ENCODE measurements at regions not wholly inside any gene's neighbourhood (a gene's known extent, or its start where the extent isn't known, plus 50 kb on each side); places are given as distances from the start of the nearest gene placed in this dataset.
A peak's percentile ranks its signal among the peaks of the same experiment; 100 is the strongest.

DNA sequence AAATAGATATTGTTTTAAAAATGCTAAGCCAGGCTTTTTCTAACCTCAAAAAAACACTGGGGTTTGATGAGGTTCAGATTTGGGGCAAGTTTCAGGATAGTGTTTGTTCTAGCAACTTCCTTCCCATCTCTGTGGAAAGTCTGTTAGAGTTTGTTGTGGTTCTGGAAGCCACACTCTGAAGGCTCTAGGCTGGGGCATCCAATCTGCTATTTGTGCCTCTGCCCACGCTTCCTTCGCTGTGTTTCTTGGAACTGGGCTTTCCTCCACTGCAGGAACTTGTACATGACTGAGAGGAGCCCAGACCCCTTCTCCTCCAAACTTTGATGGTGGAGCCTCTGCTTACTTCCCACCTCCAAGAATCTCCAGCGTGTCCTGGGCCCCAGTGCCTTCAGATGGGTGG, 108.5 kb upstream of the SLC25A13 start:
- Histone ChIP-seq H3K4me3 (no peak overlapping the region), H3K27ac (no peak overlapping the region), H3K27me3 (no peaks in the 10 kb centered on the region), H3K4me1 (ENCODE audit: low read depth) (no peaks in the 10 kb centered on the region), H3K9me3 (ENCODE audit: low read depth) (no peaks in the 10 kb centered on the region), H3K36me3 (no peaks in the 10 kb centered on the region)
- TF ChIP-seq CTCF (IDR thresholded peaks at IDR 0.05; ENCODE audit: low read depth, low read length) = no peak
- no peak for DNase-seq (ENCODE audit: low read depth in 1 of 2, low spot score in 1 of 2)

- H3K27ac ChIP-seq = no peak overlapping the region
- H3K4me3 ChIP-seq = no peak overlapping the region
- TF ChIP-seq CTCF (IDR thresholded peaks at IDR 0.05; ENCODE audit: low read depth, low read length) = no peak
- H3K36me3 ChIP-seq = no peaks in the 10 kb centered on the region
- no peak for DNase-seq (ENCODE audit: low read depth in 1 of 2, low spot score in 1 of 2)
- H3K27me3 ChIP-seq = no peaks in the 10 kb centered on the region
- H3K4me1 ChIP-seq (ENCODE audit: low read depth) = no peaks in the 10 kb centered on the region
- H3K9me3 ChIP-seq (ENCODE audit: low read depth) = no peaks in the 10 kb centered on the region
These were observed 105.2 kb upstream of the SLC25A13 start for GRCh38 chr7:96427143-96427542.

DNA sequence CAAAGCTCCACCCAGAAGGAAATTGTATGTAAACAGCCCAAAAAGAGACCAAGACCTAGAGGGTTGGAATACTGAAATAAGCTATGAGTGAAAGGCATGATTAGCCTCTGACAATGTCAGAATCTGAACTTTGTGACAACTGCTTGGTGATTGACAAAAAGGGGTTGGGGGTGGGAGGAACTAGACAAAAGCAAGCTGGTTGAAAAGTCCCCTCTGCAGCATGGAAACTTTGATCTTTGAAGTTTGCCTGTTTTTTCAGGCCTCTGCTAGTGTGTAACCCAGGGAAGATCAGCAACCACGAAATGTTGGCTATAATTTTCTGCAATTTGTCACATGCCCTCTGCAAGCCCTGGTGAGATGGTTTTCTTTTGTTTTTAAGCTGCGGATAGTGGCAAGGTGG, 104.8 kb upstream of the SLC25A13 start:
- DNase-seq (ENCODE audit: low read depth in 1 of 2, low spot score in 1 of 2) = no peak
- Histone ChIP-seq H3K27ac (no peak overlapping the region), H3K4me1 (ENCODE audit: low read depth) (no peaks in the 10 kb centered on the region), H3K27me3 (no peaks in the 10 kb centered on the region), H3K4me3 (no peak overlapping the region), H3K9me3 (ENCODE audit: low read depth) (no peaks in the 10 kb centered on the region), H3K36me3 (no peaks in the 10 kb centered on the region)
- no peak for TF ChIP-seq CTCF (IDR thresholded peaks at IDR 0.05; ENCODE audit: low read depth, low read length)

- Histone ChIP-seq H3K4me3 (no peak overlapping the region), H3K27me3 (no peaks in the 10 kb centered on the region), H3K9me3 (ENCODE audit: low read depth) (no peaks in the 10 kb centered on the region), H3K36me3 (no peaks in the 10 kb centered on the region), H3K4me1 (ENCODE audit: low read depth) (no peaks in the 10 kb centered on the region), H3K27ac (no peak overlapping the region)
- no peak for TF ChIP-seq CTCF (IDR thresholded peaks at IDR 0.05; ENCODE audit: low read depth, low read length)
- peak in 1 of 2 donors; percentile 5 for DNase-seq (ENCODE audit: low read depth in 1 of 2, low spot score in 1 of 2)
These were observed 104.1 kb upstream of the SLC25A13 start for GRCh38 chr7:96426027-96426426.

DNA sequence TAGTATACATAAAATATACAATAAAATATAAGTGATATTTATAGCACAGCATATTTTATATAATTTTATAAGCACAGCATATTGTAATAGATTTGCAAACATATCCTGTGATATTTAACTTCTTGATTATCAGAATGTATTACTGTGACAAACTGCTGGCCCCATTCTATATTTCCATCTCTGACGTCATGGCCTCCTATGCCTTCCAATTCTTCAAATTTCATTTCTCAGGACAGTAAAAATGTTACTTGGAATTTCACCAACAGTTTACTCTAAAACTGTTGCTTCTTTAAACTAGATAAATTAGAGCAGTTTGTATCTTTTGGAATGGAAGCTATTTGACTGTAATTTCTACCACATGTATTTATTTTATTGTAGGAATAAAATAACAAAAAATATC, 102.5 kb upstream of the SLC25A13 start:
- Histone ChIP-seq H3K4me1 (ENCODE audit: low read depth) (no peaks in the 10 kb centered on the region), H3K36me3 (no peaks in the 10 kb centered on the region), H3K9me3 (ENCODE audit: low read depth) (no peaks in the 10 kb centered on the region), H3K4me3 (no peak overlapping the region), H3K27me3 (no peaks in the 10 kb centered on the region), H3K27ac (no peak overlapping the region)
- no peak for DNase-seq (ENCODE audit: low read depth in 1 of 2, low spot score in 1 of 2)
- TF ChIP-seq CTCF (IDR thresholded peaks at IDR 0.05; ENCODE audit: low read depth, low read length) = no peak

DNA sequence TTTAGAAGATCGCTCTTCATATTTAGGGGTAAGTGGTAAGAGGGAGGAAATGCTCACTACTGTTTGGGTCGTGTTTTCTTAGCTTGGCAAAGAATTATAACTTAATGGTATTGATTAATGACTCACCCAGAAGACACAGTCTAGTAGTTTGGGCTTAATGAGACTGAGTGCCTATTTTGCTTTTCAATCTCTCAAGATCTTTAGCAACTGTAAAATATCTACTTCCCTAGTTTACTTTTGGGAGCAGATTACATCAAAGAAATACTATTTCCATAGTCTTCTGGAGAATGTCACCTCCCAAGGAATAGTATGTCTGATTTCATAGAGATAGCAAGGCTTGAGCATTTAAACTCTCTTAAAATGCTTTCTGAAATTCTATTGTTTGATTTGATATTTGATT, 100.5 kb upstream of the SLC25A13 start:
- no peaks in the 10 kb centered on the region for H3K4me1 ChIP-seq (ENCODE audit: low read depth)
- H3K9me3 ChIP-seq (ENCODE audit: low read depth) = no peaks in the 10 kb centered on the region
- no peak overlapping the region for H3K27ac ChIP-seq
- no peak overlapping the region for H3K4me3 ChIP-seq
- DNase-seq (ENCODE audit: low read depth in 1 of 2, low spot score in 1 of 2) = no peak
- no peaks in the 10 kb centered on the region for H3K27me3 ChIP-seq
- no peaks in the 10 kb centered on the region for H3K36me3 ChIP-seq
- TF ChIP-seq CTCF (IDR thresholded peaks at IDR 0.05; ENCODE audit: low read depth, low read length) = no peak
